Fibroblast of lung (primary cell): ENCODE measurements at regions not wholly inside any gene's neighbourhood (a gene's known extent, or its start where the extent isn't known, plus 50 kb on each side); places are given as distances from the start of the nearest gene placed in this dataset.

Experiments
- CTCF ChIP-seq, 2 donors: IDR thresholded peaks in 1 of 2; conservative IDR thresholded peaks in 1 of 2; 1 replicate in 1 of 2; 2 replicates in 1 of 2; pipeline ENCODE4 v1.5.1; 2011 to 2012; ENCODE audit warnings: low read length in 2 of 2, control low read depth in 1 of 2, inconsistent platforms in 1 of 2, low read depth in 1 of 2, mild to moderate bottlenecking in 1 of 2
- EZH2 ChIP-seq: IDR thresholded peaks from 2 replicates; pipeline ENCODE4 v1.5.1; 2012; ENCODE audit warnings: low read length, control low read depth, mild to moderate bottlenecking; ENCODE audit errors: missing control alignments

DNA sequence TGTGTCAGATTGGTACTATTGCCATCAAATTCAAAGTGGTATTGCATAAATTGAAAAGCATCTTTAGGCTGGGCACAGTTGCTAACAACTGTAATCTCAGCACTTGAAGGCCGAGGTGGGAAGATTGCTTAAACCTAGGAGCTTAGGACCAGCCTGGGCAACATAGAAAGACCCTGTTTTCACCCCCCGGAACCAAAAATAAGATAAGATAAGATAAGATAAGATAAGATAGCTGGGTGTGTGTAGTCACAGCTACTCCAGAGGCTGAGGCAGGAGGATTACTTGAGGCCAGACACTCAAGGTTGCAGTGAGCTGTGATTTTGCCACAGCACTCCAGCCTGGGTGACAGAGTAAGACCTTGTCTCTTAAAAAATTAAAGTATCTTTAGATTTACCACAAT is 297.9 kb upstream of the SEMA6A start:
- TF ChIP-seq CTCF (conservative IDR thresholded peaks at IDR 0.05 in 1 of 2, IDR thresholded peaks at IDR 0.05 in 1 of 2; ENCODE audit: low read depth in 1 of 2, low read length in 2 of 2) (no peak), EZH2 (no peak)
